K562 (cell line): ENCODE measurements at regions not wholly inside any gene's neighbourhood (a gene's known extent, or its start where the extent isn't known, plus 50 kb on each side); places are given as distances from the start of the nearest gene placed in this dataset.

Experiments used
- BRCA1 ChIP-seq, 2 experiments: fragments of 450-650 bp in 1 of 2; sonication (generic) in 1 of 2; formaldehyde crosslinking in 1 of 2; IDR thresholded peaks; 2 replicates each; pipeline versions ENCODE4 v1.5.0 to v1.6.1; 2017 to 2020; ENCODE audit warnings: mild to moderate bottlenecking in 1 of 2, missing genetic modification reagents in 1 of 2
- EZH2 ChIP-seq: IDR thresholded peaks from 2 replicates; pipeline ENCODE4 v1.6.1; 2012; ENCODE audit warnings: low read depth, mild to moderate bottlenecking, inconsistent platforms, low read length, borderline replicate concordance
- HNRNPL ChIP-seq: fragments of 200-400 bp; formaldehyde crosslinking; IDR thresholded peaks from 2 replicates; pipeline ENCODE4 v1.6.1; 2017; ENCODE audit warnings: low read depth, mild to moderate bottlenecking, low read length
- ZFP36 ChIP-seq: fragments of 150-350 bp; IDR thresholded peaks from 2 replicates; pipeline ENCODE4 v1.6.1; 2018; ENCODE audit warnings: low read length, low read depth; ENCODE audit not compliant: partially characterized antibody
- TF ChIP-seq, protein P1 (sequence below), 3 experiments: IDR thresholded peaks in 2 of 3; conservative IDR thresholded peaks in 1 of 3; 2 replicates each; pipeline ENCODE4 v1.5.1; 2011 to 2012; ENCODE audit warnings: low read length in 3 of 3, mild to moderate bottlenecking in 3 of 3, control low read depth in 2 of 3, improper control_type of control experiment in 1 of 3, inconsistent platforms in 1 of 3, low read depth in 1 of 3, mixed read lengths in 1 of 3, moderate library complexity in 1 of 3; ENCODE audit not compliant: insufficient read depth in 2 of 3
- TF ChIP-seq, protein P2 (sequence below): fragments of 450-650 bp; IDR thresholded peaks from 2 replicates; pipeline ENCODE4 v1.7.1; 2018; ENCODE audit warnings: mild to moderate bottlenecking, low read depth; ENCODE audit not compliant: partially characterized antibody
- TF ChIP-seq, protein P3 (sequence below): sonication (generic); formaldehyde crosslinking; IDR thresholded peaks from 2 replicates; pipeline ENCODE4 v1.8.0; 2022; ENCODE audit warnings: mild to moderate bottlenecking, missing genetic modification reagents

DNA sequence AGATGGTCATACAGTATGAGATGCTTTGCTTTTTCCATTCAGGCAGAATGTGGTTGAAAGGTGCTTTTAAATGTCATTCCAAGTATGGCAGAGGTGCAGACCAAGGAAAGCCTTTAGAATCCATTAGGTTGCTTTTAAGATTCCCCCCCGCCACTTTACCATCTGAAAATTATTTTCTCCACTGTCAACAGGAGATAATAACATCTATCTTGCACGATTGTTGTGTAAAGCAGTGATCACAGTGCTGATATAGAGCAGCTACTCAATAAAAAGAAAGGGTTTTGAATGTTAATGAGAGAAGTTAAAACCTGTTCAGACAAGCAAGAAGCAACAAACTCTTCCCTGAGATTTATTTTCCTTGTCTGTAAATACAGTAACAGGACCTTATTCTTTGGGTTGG lies 372.5 kb upstream of the GCFC2 start:
- TF ChIP-seq, protein P1, sequence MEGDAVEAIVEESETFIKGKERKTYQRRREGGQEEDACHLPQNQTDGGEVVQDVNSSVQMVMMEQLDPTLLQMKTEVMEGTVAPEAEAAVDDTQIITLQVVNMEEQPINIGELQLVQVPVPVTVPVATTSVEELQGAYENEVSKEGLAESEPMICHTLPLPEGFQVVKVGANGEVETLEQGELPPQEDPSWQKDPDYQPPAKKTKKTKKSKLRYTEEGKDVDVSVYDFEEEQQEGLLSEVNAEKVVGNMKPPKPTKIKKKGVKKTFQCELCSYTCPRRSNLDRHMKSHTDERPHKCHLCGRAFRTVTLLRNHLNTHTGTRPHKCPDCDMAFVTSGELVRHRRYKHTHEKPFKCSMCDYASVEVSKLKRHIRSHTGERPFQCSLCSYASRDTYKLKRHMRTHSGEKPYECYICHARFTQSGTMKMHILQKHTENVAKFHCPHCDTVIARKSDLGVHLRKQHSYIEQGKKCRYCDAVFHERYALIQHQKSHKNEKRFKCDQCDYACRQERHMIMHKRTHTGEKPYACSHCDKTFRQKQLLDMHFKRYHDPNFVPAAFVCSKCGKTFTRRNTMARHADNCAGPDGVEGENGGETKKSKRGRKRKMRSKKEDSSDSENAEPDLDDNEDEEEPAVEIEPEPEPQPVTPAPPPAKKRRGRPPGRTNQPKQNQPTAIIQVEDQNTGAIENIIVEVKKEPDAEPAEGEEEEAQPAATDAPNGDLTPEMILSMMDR (IDR thresholded peaks at IDR 0.05 in 2 of 3, conservative IDR thresholded peaks at IDR 0.05 in 1 of 3; ENCODE audit: insufficient read depth in 2 of 3, low read depth in 1 of 3, low read length in 3 of 3), result no peak
- no peak for TF ChIP-seq ZFP36
- no peak for TF ChIP-seq EZH2
- TF ChIP-seq BRCA1 (IDR thresholded peaks at IDR 0.05), result no peak
- no peak for TF ChIP-seq BRCA1 (CRISPR knock-in tag; IDR thresholded peaks at IDR 0.05)
- TF ChIP-seq, protein P2, sequence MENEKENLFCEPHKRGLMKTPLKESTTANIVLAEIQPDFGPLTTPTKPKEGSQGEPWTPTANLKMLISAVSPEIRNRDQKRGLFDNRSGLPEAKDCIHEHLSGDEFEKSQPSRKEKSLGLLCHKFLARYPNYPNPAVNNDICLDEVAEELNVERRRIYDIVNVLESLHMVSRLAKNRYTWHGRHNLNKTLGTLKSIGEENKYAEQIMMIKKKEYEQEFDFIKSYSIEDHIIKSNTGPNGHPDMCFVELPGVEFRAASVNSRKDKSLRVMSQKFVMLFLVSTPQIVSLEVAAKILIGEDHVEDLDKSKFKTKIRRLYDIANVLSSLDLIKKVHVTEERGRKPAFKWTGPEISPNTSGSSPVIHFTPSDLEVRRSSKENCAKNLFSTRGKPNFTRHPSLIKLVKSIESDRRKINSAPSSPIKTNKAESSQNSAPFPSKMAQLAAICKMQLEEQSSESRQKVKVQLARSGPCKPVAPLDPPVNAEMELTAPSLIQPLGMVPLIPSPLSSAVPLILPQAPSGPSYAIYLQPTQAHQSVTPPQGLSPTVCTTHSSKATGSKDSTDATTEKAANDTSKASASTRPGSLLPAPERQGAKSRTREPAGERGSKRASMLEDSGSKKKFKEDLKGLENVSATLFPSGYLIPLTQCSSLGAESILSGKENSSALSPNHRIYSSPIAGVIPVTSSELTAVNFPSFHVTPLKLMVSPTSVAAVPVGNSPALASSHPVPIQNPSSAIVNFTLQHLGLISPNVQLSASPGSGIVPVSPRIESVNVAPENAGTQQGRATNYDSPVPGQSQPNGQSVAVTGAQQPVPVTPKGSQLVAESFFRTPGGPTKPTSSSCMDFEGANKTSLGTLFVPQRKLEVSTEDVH, result no peak
- TF ChIP-seq, protein P3, sequence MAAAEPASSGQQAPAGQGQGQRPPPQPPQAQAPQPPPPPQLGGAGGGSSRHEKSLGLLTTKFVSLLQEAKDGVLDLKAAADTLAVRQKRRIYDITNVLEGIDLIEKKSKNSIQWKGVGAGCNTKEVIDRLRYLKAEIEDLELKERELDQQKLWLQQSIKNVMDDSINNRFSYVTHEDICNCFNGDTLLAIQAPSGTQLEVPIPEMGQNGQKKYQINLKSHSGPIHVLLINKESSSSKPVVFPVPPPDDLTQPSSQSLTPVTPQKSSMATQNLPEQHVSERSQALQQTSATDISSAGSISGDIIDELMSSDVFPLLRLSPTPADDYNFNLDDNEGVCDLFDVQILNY (CRISPR knock-in tag), result no peak
- no peak for TF ChIP-seq HNRNPL
